ENCODE measurements at regions not wholly inside any gene's neighbourhood (a gene's known extent, or its start where the extent isn't known, plus 50 kb on each side); places are given as distances from the start of the nearest gene placed in this dataset.

GRCh38 chr1:114320586-114320985 is 166.9 kb upstream of the SYT6 start:
- no peak overlapping the region for H3K27ac ChIP-seq
- no peaks in the 10 kb centered on the region for H3K27me3 ChIP-seq (ENCODE audit: insufficient read depth, low read depth, severe bottlenecking)
- no peak overlapping the region for H3K4me3 ChIP-seq (ENCODE audit: low read depth, low read length)
- H3K36me3 ChIP-seq: no peaks in the 10 kb centered on the region
- TF ChIP-seq, protein P1, sequence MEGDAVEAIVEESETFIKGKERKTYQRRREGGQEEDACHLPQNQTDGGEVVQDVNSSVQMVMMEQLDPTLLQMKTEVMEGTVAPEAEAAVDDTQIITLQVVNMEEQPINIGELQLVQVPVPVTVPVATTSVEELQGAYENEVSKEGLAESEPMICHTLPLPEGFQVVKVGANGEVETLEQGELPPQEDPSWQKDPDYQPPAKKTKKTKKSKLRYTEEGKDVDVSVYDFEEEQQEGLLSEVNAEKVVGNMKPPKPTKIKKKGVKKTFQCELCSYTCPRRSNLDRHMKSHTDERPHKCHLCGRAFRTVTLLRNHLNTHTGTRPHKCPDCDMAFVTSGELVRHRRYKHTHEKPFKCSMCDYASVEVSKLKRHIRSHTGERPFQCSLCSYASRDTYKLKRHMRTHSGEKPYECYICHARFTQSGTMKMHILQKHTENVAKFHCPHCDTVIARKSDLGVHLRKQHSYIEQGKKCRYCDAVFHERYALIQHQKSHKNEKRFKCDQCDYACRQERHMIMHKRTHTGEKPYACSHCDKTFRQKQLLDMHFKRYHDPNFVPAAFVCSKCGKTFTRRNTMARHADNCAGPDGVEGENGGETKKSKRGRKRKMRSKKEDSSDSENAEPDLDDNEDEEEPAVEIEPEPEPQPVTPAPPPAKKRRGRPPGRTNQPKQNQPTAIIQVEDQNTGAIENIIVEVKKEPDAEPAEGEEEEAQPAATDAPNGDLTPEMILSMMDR (IDR thresholded peaks at IDR 0.05; ENCODE audit: low read depth, low read length): no peak
- no peaks in the 10 kb centered on the region for H3K9me3 ChIP-seq (ENCODE audit: severe bottlenecking)
- no peak for DNase-seq

GRCh38 chr1:114319418-114319817 is 165.7 kb upstream of the SYT6 start:
- TF ChIP-seq, protein P1 (IDR thresholded peaks at IDR 0.05; ENCODE audit: low read depth, low read length): no peak
- Histone ChIP-seq H3K27ac (no peak overlapping the region), H3K9me3 (ENCODE audit: severe bottlenecking) (no peaks in the 10 kb centered on the region), H3K27me3 (ENCODE audit: insufficient read depth, low read depth, severe bottlenecking) (no peaks in the 10 kb centered on the region), H3K36me3 (no peaks in the 10 kb centered on the region), H3K4me3 (ENCODE audit: low read depth, low read length) (no peak overlapping the region)
- DNase-seq: no peak

GRCh38 chr1:114318961-114319360 is 165.3 kb upstream of the SYT6 start:
- Histone ChIP-seq H3K4me3 (ENCODE audit: low read depth, low read length) (no peak overlapping the region), H3K36me3 (no peaks in the 10 kb centered on the region), H3K27me3 (ENCODE audit: insufficient read depth, low read depth, severe bottlenecking) (no peaks in the 10 kb centered on the region), H3K27ac (no peak overlapping the region), H3K9me3 (ENCODE audit: severe bottlenecking) (no peaks in the 10 kb centered on the region)
- TF ChIP-seq, protein P1 (IDR thresholded peaks at IDR 0.05; ENCODE audit: low read depth, low read length): no peak
- DNase-seq: no peak

- no peaks in the 10 kb centered on the region for H3K27me3 ChIP-seq (ENCODE audit: insufficient read depth, low read depth, severe bottlenecking)
- TF ChIP-seq, protein P1 (IDR thresholded peaks at IDR 0.05; ENCODE audit: low read depth, low read length): no peak
- H3K4me3 ChIP-seq (ENCODE audit: low read depth, low read length): no peak overlapping the region
- H3K27ac ChIP-seq: no peak overlapping the region
- no peaks in the 10 kb centered on the region for H3K36me3 ChIP-seq
- H3K9me3 ChIP-seq (ENCODE audit: severe bottlenecking): no peaks in the 10 kb centered on the region
- peak; percentile 31 for DNase-seq
These were observed 162.5 kb upstream of the SYT6 start for GRCh38 chr1:114316204-114316603.

DNA sequence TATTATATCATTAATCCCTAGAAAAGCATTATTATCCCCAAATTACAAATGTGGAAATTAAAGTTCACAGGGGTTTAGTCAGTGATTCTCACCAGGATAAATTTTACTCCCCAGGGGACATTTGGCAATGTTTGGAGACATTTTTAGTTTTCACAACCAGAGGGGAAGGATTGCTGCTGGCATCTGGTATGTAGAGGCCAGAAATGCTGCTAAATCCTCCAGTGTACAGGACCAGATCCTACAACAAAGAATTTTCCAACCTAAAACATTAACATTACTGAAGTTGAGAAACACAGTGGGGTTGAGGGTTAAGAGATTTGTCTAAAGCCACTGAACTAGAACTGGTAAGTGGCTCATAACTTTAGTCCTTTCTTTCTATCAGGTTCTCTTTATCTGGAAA is 162.0 kb upstream of the SYT6 start:
- Histone ChIP-seq H3K27me3 (ENCODE audit: insufficient read depth, low read depth, severe bottlenecking) (no peaks in the 10 kb centered on the region), H3K27ac (no peak overlapping the region), H3K36me3 (no peaks in the 10 kb centered on the region), H3K9me3 (ENCODE audit: severe bottlenecking) (no peaks in the 10 kb centered on the region), H3K4me3 (ENCODE audit: low read depth, low read length) (no peak overlapping the region)
- no peak for DNase-seq
- TF ChIP-seq, protein P1 (IDR thresholded peaks at IDR 0.05; ENCODE audit: low read depth, low read length): no peak

DNA sequence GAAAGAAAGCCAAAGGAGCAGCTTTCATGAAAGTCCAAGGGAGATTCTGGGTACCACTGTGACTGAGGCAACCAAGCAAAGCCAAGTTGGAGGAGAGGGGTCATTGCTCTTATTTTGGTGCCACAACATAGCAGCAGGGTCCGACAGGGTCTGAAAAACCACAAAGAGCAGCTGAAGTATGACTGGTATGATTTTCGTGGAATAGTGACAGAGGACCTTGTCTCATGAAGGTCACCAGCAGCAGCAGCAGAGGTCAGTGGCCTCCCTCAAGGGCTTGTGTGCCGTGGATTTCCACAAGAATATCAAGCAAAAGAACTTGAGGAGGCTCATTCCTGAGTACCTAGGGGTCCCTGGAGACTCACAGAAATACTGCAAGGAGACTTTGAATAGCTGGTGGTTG is 160.9 kb upstream of the SYT6 start:
- H3K27me3 ChIP-seq (ENCODE audit: insufficient read depth, low read depth, severe bottlenecking): no peaks in the 10 kb centered on the region
- TF ChIP-seq, protein P1 (IDR thresholded peaks at IDR 0.05; ENCODE audit: low read depth, low read length): no peak
- H3K36me3 ChIP-seq: no peaks in the 10 kb centered on the region
- no peaks in the 10 kb centered on the region for H3K9me3 ChIP-seq (ENCODE audit: severe bottlenecking)
- no peak overlapping the region for H3K27ac ChIP-seq
- no peak overlapping the region for H3K4me3 ChIP-seq (ENCODE audit: low read depth, low read length)
- DNase-seq: no peak
